Mesenchymal stem cell (in vitro differentiated cells and primary cell): ENCODE measurements at regions not wholly inside any gene's neighbourhood (a gene's known extent, or its start where the extent isn't known, plus 50 kb on each side); places are given as distances from the start of the nearest gene placed in this dataset.

Experiments used
- DNase-seq: peaks from one replicate; pipeline ENCODE4 v3.0.0-alpha.2; 2013
- H2AFZ ChIP-seq: one replicate; pipeline ENCODE4 v1.6.1; 2013; ENCODE audit warnings: low read depth, mild to moderate bottlenecking, control low read depth, inconsistent platforms, low read length, moderate library complexity
- H2AK5ac ChIP-seq: 2 replicates; pipeline ENCODE4 v1.6.1; 2013; ENCODE audit warnings: low read length, moderate library complexity, mild to moderate bottlenecking, inconsistent platforms; ENCODE audit not compliant: severe bottlenecking
- H2BK120ac ChIP-seq: one replicate; pipeline ENCODE4 v1.6.1; 2013; ENCODE audit warnings: low read depth, mild to moderate bottlenecking, inconsistent platforms, low read length, moderate library complexity
- H2BK12ac ChIP-seq, 2 experiments: one replicate each; pipeline ENCODE4 v1.6.1; 2013; ENCODE audit warnings: inconsistent platforms in 2 of 2, low read length in 2 of 2, mild to moderate bottlenecking in 2 of 2, moderate library complexity in 2 of 2, control low read depth in 1 of 2
- H2BK15ac ChIP-seq: one replicate; pipeline ENCODE4 v1.6.1; 2013; ENCODE audit warnings: mild to moderate bottlenecking, low read depth, inconsistent platforms; ENCODE audit not compliant: poor library complexity, severe bottlenecking
- H2BK5ac ChIP-seq: 2 replicates; pipeline ENCODE4 v1.6.1; 2013; ENCODE audit warnings: low read depth, mild to moderate bottlenecking, low read length, control low read depth, inconsistent platforms; ENCODE audit not compliant: poor library complexity, severe bottlenecking
- H3K14ac ChIP-seq, 2 experiments: one replicate each; pipeline ENCODE4 v1.6.1; 2013; ENCODE audit warnings: inconsistent platforms in 2 of 2, low read length in 2 of 2, control low read depth in 1 of 2, mild to moderate bottlenecking in 1 of 2, moderate library complexity in 1 of 2
- H3K18ac ChIP-seq, 2 experiments: one replicate each; pipeline ENCODE4 v1.6.1; 2013; ENCODE audit warnings: inconsistent platforms in 2 of 2, low read length in 2 of 2, control low read depth in 1 of 2, low read depth in 1 of 2, mild to moderate bottlenecking in 1 of 2
- H3K23ac ChIP-seq, 2 experiments: one replicate each; pipeline ENCODE4 v1.6.1; 2013; ENCODE audit warnings: inconsistent platforms in 2 of 2, low read length in 2 of 2, mild to moderate bottlenecking in 2 of 2, moderate library complexity in 2 of 2, control low read depth in 1 of 2
- H3K27ac ChIP-seq: 2 replicates; pipeline ENCODE4 v1.5.1; 2013; ENCODE audit warnings: mild to moderate bottlenecking, moderate library complexity, low read length, control low read depth, inconsistent platforms; ENCODE audit not compliant: poor library complexity, severe bottlenecking
- H3K27me3 ChIP-seq, 2 experiments: 2 replicates each; pipeline versions ENCODE4 v1.6.1 to v1.7.0; 2013; ENCODE audit warnings: low read length in 2 of 2, mild to moderate bottlenecking in 2 of 2, moderate library complexity in 2 of 2, control low read depth in 1 of 2, inconsistent platforms in 1 of 2; ENCODE audit not compliant: control insufficient read depth in 1 of 2, insufficient read depth in 1 of 2
- H3K36me3 ChIP-seq, 2 experiments: 2 replicates each; pipeline versions ENCODE4 v1.6.1 to v1.7.0; 2013; ENCODE audit warnings: low read length in 2 of 2, control low read depth in 1 of 2, inconsistent platforms in 1 of 2, low read depth in 1 of 2, mild to moderate bottlenecking in 1 of 2; ENCODE audit not compliant: insufficient read depth in 2 of 2, control insufficient read depth in 1 of 2
- H3K4ac ChIP-seq, 2 experiments: one replicate each; pipeline ENCODE4 v1.6.1; 2013; ENCODE audit warnings: inconsistent platforms in 2 of 2, low read length in 2 of 2, mild to moderate bottlenecking in 2 of 2, moderate library complexity in 2 of 2, control low read depth in 1 of 2, low read depth in 1 of 2
- H3K4me1 ChIP-seq: 2 replicates; pipeline ENCODE4 v1.6.1; 2013; ENCODE audit warnings: low read depth, low read length, control low read depth; ENCODE audit not compliant: control insufficient read depth, insufficient read depth
- H3K4me2 ChIP-seq: 2 replicates; pipeline ENCODE4 v1.6.1; 2013; ENCODE audit warnings: low read length, mild to moderate bottlenecking, inconsistent platforms; ENCODE audit not compliant: poor library complexity, severe bottlenecking
- H3K4me3 ChIP-seq, 2 experiments: 2 replicates each; pipeline versions ENCODE4 v1.5.1 to v1.7.0; 2013; ENCODE audit warnings: low read length in 2 of 2, mild to moderate bottlenecking in 2 of 2, control low read depth in 1 of 2, low read depth in 1 of 2; ENCODE audit not compliant: insufficient read depth in 1 of 2
- H3K79me1 ChIP-seq: replicated peaks from 2 replicates; pipeline ENCODE4 v1.6.1; 2013; ENCODE audit warnings: mild to moderate bottlenecking, control low read depth, low read length, inconsistent platforms; ENCODE audit not compliant: poor library complexity, severe bottlenecking
- H3K9ac ChIP-seq: 2 replicates; pipeline ENCODE4 v1.7.0; 2013; ENCODE audit warnings: mild to moderate bottlenecking, low read length, moderate library complexity
- H3K9me3 ChIP-seq: 2 replicates; pipeline ENCODE4 v1.7.0; 2013; ENCODE audit warnings: mild to moderate bottlenecking, low read length; ENCODE audit not compliant: control insufficient read depth
- H4K8ac ChIP-seq: one replicate; pipeline ENCODE4 v1.6.1; 2013; ENCODE audit warnings: inconsistent platforms, mild to moderate bottlenecking, low read length, moderate library complexity
- H4K91ac ChIP-seq: one replicate; pipeline ENCODE4 v1.6.1; 2013; ENCODE audit warnings: mild to moderate bottlenecking, low read length, inconsistent platforms
- WGBS: methylation state at CpG from one replicate; pipeline ENCODE4 v1.1.7; 2013; ENCODE audit warnings: mixed read lengths; 5-methylcytosine and 5-hydroxymethylcytosine counted together

DNA sequence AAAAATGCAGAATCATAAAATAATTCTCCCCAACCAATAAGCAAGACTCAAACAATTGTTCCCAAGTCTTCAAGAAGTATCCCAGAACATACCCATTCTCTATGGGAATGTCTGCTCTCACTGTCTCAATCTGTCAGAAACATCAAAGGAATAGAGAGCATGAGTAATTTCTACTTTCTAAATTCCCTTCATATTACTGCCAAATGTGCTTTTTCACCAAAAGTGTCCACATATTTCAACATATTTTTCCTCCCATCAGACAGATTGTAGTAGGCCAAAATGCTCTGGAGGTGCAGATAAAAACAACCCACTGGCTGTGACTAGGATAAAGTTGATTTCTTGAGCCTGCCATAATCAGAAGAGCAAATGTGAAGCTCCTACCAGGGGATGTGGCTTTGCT lies 692.0 kb upstream of the FAM241A start:
- Histone ChIP-seq H3K4me1 (no peaks in the 10 kb centered on the region), H2BK12ac (no peak overlapping the region), H3K4me2 (no peak overlapping the region), H2AFZ (no peak overlapping the region), H2BK120ac (no peak overlapping the region), H3K36me3 (no peaks in the 10 kb centered on the region), H3K27me3 (no peaks in the 10 kb centered on the region), H3K14ac (no peak overlapping the region), H3K4me3 (no peak overlapping the region), H3K27ac (no peak overlapping the region), H4K91ac (no peak overlapping the region), H2AK5ac (no peak overlapping the region), H3K18ac (no peak overlapping the region), H3K4ac (no peak overlapping the region), H2BK5ac (no peak overlapping the region), H3K79me1 (no peaks in the 10 kb centered on the region), H3K9me3 (no peaks in the 10 kb centered on the region), H3K9ac (no peak overlapping the region), H4K8ac (no peak overlapping the region), H2BK15ac (no peak overlapping the region), H3K23ac (no peak overlapping the region)
- no peak for DNase-seq

DNA sequence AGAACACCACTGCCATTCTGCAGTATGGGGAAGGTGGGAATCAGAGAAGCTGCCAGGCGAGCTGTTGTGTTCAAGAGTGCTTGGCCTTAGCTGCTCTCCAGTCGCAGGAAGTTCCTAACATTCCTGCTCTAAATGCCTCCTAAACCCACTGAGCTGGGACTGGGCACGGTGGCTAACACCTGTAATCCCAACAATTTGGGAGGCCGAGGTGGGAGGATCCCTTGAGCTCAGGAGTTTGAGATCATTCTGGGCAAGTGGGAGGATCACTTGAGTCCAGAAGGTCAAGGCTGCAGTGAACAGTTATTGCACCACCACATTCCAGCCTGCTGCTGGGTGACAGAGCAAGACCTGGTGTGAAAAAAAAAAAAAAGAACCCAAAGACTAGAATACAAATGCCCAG lies 690.3 kb upstream of the FAM241A start:
- no peak overlapping the region for H3K4me2 ChIP-seq
- no peak overlapping the region for H3K18ac ChIP-seq

DNA sequence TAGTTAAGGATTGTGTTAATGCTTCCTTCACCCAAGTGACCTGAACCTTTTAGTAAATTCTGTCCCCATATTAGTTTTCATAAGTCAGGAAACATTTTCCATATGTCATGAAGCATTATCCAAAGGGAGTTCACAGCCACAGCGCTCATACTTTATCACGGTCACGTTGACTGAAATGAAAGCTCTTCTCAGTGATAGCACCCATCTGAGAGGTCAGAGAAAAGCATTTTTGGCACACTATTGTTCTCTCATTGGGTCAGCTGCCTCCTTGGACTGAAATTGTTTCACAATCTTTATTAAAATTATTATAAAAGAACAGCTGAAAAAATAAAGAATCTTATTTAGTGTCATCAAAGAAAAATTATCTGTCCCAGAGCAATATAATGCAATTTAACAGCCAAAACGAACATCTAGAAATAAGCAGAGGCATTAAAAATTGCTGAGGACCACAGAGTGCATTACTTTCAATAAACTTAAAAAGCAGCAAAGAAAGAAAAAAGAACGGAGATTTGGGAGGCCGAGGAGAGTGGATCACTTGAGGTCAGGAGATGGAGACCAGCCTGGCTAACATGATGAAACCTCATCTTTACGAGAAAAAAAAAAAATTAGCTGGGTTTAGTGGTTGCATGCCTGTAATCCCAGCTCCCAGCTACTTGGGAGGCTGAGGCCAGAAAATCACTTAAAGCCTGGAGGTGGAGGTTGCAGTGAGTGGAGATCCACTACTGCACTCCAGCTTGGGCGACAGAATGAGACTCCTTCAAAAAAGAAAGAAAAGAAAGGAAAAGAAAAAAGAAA lies 680.8 kb upstream of the FAM241A start:
- Histone ChIP-seq H2BK120ac (no peak overlapping the region), H3K27ac (no peak overlapping the region), H3K4me2 (no peak overlapping the region), H2AFZ (no peak overlapping the region), H2BK15ac (no peak overlapping the region), H4K8ac (no peak overlapping the region), H2BK12ac (no peak overlapping the region), H2AK5ac (no peak overlapping the region), H3K9me3 (peaks cover 12% of the 10 kb centered on the region), H3K18ac (no peak overlapping the region), H3K23ac (no peak overlapping the region), H3K4me3 (no peak overlapping the region), H3K27me3 (no peaks in the 10 kb centered on the region), H3K36me3 (no peaks in the 10 kb centered on the region), H3K4ac (no peak overlapping the region), H3K14ac (no peak overlapping the region), H4K91ac (no peak overlapping the region), H3K4me1 (no peaks in the 10 kb centered on the region), H3K9ac (no peak overlapping the region), H2BK5ac (no peak overlapping the region), H3K79me1 (no peaks in the 10 kb centered on the region)
- no peak for DNase-seq
- 84% methylated on average over 8 of the region's 8 CpGs for WGBS

More for the DNA sequence above, 690.3 kb upstream of the FAM241A start:
- Histone ChIP-seq H2BK5ac (no peak overlapping the region), H3K9ac (no peak overlapping the region), H3K9me3 (no peaks in the 10 kb centered on the region), H3K14ac (no peak overlapping the region), H2BK120ac (no peak overlapping the region), H3K23ac (peak overlapping the region in 1 of 2 experiments; percentile 18), H2BK12ac (no peak overlapping the region), H3K36me3 (no peaks in the 10 kb centered on the region), H2BK15ac (no peak overlapping the region), H3K4ac (no peak overlapping the region), H3K4me1 (no peaks in the 10 kb centered on the region), H3K4me3 (no peak overlapping the region), H4K91ac (no peak overlapping the region), H3K27ac (no peak overlapping the region), H2AK5ac (no peak overlapping the region), H3K27me3 (no peaks in the 10 kb centered on the region), H4K8ac (no peak overlapping the region), H3K79me1 (no peaks in the 10 kb centered on the region), H2AFZ (no peak overlapping the region)
- 77% methylated on average over 4 of the region's 4 CpGs for WGBS
- no peak for DNase-seq

DNA sequence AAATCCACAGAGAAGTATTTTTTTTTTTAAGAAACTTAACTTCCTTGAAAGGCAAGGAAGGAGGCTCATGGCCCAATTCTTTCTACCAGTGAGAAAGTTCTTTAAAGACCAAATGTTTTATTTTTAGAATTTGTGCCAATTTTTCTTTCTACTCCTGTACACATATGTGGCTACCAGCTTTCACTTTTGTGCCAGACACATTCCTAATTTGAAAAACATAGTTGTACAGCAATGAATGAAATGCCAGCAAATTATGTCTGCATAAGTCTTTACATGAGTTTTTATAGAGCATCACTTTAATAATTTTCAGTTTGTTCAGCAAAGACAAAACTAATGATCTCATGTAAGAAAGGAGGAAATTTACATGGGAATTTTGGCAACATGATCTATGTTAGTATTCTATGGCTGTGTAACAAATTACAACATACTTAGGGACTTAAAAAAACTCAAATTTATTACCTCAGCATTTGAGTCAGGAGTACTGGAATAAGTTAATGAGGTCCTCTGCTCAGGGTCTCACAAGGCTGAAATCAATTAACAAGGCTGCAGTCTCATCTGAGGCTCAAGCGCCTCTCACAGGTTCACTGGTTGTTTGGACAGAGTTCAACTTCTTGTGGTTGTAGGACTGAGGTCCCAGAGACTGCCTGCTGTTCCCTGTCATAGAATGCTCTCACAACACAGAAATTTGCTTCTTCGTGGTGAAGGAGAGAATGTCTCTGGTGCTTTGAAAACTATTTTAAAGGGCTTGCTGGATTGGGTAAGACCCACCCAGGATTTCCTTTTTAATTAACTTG lies 678.2 kb upstream of the FAM241A start:
- no peak overlapping the region for H2AK5ac ChIP-seq
- 92% methylated on average over 1 of the region's 2 CpGs for WGBS
- no peaks in the 10 kb centered on the region for H3K79me1 ChIP-seq

More for the DNA sequence above, 678.2 kb upstream of the FAM241A start:
- no peaks in the 10 kb centered on the region for H3K4me1 ChIP-seq
- H4K8ac ChIP-seq: no peak overlapping the region
- no peak overlapping the region for H2BK12ac ChIP-seq
- no peak overlapping the region for H2BK5ac ChIP-seq
- no peak overlapping the region for H2BK15ac ChIP-seq
- H3K9me3 ChIP-seq: peaks cover 15% of the 10 kb centered on the region
- H2AFZ ChIP-seq: no peak overlapping the region
- H3K4me2 ChIP-seq: no peak overlapping the region
- no peak overlapping the region for H3K4me3 ChIP-seq
- H4K91ac ChIP-seq: no peak overlapping the region
- H3K4ac ChIP-seq: no peak overlapping the region
- no peaks in the 10 kb centered on the region for H3K36me3 ChIP-seq
- no peak overlapping the region for H3K23ac ChIP-seq
- no peak overlapping the region for H2BK120ac ChIP-seq
- peak; percentile 2 for DNase-seq
- H3K14ac ChIP-seq: no peak overlapping the region
- no peaks in the 10 kb centered on the region for H3K27me3 ChIP-seq
- H3K9ac ChIP-seq: no peak overlapping the region
- H3K18ac ChIP-seq: no peak overlapping the region
- H3K27ac ChIP-seq: no peak overlapping the region
